GM19397 (cell line): ENCODE measurements at regions not wholly inside any gene's neighbourhood (a gene's known extent, or its start where the extent isn't known, plus 50 kb on each side); places are given as distances from the start of the nearest gene placed in this dataset.
"Not testable (repeated sequence)": the region's sequence is repeated elsewhere in the genome, so short reads cannot be mapped to it uniquely, and the experiment has no call there.

Experiments
- ATAC-seq: cut with Tn5 transposase; IDR thresholded peaks from one replicate; pipeline ENCODE4 v1.9.1; 2021; ENCODE audit warnings: mild to moderate bottlenecking, moderate library complexity; ENCODE audit not compliant: unreplicated experiment

- no peak for ATAC-seq
Measured at GRCh38 chr18:2191180-2191790, 380.0 kb downstream of the METTL4 start.

GRCh38 chr18:2192562-2192961, 378.7 kb downstream of the METTL4 start:
- no peak for ATAC-seq

DNA sequence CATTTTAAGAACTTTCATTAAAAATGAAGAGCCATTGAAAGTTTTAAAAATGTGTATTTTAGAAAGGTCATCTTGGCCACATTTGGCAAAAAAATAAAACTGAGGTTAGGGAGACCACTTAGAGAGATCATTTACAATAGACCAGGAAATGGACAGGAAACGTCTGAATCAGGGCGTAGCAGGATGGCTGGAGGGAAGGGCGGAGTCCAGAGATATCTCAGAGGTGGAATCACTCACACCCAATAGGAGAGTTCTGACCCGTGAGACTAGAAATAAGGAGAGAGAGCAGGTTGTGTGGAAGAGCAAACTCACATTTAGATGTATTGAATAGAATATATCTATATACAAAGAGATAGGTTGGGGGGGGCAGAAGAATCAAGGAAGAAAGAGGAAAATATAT, 373.4 kb downstream of the METTL4 start:
- no peak for ATAC-seq

DNA sequence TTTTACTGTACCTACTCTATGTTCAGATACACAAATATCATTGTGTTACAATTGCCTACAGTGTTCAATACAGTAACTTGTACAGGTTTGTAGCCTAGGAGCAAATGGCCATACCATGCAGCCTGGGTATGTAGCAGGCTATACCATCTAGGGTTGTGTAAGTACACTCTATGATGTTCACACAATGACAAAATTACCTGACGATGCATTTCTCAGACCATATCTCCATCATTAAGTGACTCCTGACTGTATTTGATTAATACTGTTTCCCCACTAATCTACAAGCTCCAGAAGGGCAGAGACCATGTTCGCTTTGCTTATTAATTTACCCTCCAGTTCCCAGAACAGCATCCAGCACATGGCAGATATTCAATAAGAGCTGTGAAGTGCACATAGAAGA, 372.2 kb downstream of the METTL4 start:
- no peak for ATAC-seq

DNA sequence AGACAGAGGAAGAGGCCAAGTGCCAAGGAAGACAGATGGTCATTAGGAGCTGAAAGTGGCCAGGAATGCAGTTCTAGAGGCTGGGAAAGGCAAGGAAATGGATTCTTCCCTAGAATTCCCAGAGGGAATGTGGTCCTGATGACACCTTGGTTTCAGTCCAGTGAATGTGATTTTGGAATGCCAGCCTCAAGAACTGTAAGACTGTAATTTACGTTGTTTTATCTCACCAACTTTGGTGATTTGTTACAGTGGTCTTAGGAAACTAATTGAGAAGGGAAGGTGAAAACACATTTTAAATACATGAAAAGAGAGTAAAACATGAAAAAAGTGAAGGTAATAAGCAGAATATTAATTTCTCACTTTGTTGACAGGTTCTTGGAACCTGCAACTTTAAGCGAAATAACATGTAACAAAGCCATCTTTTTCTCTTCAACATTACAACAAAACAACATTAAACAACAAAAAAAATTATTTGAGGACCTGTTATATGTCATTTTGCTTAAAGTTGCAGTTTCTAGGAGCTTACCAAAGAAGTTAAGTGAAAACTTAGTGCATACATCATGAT, 370.2 kb downstream of the METTL4 start:
- no peak for ATAC-seq

DNA sequence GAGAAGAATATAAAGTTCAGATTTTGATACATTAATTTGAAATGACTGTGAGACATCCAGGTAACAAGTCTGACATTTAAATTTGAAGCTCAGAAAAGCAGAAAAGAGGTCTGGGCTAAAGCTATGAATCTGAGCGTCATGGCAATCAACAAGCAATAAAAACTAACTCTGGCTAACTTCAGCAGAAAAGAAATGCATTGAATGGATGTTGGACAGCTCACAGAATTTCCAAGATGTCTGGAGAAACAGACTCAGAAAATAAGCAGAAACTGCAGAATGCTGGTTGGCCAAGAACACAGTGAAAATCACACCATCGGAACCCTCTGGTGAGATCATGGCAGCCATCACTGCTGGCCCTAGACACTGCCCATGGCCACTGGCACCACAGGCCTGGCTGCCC, 366.6 kb downstream of the METTL4 start:
- no peak for ATAC-seq

GRCh38 chr18:2207294-2207693, 364.0 kb downstream of the METTL4 start:
- no peak for ATAC-seq

- no peak for ATAC-seq
Measured at GRCh38 chr18:2212598-2213205, 358.6 kb downstream of the METTL4 start.

DNA sequence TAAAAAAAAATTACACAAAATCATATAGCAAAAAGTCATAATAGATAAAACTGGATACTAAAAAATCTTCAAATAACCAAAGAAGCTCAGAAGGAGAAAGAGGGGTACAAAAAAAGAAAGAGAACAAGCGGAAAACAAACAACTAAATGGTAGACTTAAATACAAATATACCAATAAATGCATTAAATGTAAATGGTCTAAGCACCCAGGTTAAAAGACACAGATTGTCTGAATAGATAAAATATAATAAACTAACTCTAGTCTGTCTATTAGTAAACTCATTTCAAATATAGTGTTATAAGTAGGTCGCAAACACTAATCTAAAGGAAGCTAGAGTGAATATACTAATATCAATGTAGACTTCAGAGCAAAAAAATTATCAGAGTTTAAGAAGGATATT, 357.4 kb downstream of the METTL4 start:
- no peak for ATAC-seq

DNA sequence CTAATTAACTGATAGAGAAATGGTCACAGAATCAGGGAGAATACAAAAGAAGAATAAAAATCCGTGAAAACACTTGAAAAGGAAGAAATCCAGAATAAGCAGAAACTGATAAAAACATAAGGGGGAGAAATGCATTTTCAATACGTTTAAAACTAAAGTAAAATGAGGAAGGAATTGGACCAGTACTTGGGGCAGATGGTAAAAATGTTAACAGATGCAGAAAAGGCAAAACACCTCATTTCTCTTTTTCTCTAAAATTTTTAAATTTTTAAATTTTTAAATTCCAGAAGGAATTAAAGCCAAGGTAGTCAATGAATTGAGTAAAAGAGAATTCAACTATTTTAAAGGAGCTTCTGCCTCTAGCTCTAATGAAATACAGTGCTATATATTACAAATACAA, 353.9 kb downstream of the METTL4 start:
- no peak for ATAC-seq

GRCh38 chr18:2218101-2218500, 353.2 kb downstream of the METTL4 start:
- no peak for ATAC-seq

DNA sequence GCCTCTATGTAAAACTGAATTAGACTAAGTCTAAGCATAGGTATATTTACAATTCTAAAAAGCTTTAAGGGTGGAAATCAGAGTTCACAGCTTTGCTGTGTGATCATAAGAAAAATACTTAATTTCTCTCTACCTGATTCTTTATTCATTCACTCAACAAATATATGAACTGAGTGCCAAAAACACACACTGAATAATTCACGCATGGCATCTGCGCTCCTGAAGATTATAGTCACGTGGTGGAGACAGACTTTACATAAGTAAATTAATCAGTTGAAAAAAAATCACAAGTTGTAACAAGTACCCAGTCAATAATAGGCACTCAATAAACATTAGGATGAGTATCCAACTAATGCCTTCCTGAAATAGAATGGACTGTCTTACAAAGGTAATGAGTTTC, 351.6 kb downstream of the METTL4 start:
- no peak for ATAC-seq

DNA sequence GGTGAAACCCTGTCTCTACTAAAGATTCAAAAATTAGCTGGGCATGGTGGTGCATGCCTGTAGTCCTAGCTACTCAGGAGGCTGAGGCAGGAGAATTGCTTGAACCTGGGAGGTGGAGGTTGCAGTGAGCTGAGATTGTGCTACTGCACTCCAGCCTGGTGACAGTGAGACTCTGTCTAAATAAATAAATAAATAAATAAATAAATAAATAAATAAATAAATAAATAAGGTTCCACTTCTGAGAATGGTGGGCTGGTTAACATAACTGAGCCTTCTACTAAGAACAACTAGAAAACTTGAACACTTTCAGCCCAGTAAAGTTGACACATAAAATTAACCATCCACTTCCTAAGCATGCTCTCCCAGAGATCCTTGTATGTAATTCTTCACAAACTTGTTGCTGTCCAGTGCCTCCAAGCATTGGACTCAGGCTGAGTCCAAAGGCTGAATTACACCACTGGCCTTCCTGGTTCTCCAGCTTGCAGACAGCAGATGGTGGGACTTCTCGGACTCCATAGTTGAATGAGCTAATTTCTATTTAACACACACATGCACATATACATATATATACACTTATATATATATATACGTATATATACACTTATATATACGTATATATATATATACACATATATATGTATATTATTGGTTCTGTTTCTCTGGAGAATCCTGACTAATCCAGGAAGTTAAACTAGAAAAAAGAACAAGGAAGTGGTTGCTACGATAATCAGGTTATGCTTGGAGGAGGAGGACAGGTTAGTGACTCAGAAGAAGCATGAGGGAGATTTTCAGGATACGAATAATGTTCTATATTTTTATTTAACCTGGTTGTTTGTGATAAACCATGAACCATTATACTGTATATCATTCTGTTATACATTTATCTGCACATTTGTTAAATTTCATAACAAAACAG, 348.8 kb downstream of the METTL4 start:
- no peak for ATAC-seq

- ATAC-seq, result no peak
Measured at GRCh38 chr18:2223449-2223848, 347.9 kb downstream of the METTL4 start.

DNA sequence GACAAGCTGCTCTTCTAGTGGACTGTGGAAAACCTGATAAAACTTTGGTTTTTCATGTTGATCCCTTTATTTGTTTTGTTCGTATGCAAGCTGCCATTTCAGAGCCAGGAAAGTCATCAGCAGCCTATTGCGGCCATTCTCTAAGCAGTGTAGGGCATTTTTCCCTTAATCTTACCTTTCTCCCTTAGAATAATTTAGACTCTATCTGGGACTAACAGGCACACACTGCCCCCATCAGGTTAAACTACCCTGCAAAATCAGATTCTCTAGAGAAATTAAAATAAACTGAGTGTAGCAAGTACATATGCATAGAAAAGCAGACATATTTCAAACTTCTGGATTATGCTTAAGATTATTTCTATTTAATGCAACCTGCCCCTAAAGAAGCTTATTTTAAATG, 347.5 kb downstream of the METTL4 start:
- no peak for ATAC-seq

DNA sequence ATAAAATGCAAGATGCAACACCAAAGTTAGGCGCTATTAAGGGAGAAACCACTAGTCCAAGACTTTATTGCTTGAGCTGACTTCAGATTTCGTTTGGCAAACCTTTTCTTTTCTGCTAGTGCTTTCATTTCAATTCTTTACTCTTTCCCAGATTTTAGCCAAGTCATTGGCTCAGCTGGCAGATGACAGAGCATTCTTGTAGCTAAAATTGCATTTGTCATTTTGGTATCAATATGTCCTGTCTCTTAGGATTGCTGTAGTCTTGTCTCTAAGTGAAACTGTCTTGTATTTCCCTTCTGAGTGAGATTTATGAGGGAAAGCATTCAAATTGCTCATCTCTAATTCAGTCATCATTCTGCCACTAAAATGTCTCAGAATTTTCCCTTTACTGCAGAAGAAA, 335.1 kb downstream of the METTL4 start:
- ATAC-seq, result no peak

DNA sequence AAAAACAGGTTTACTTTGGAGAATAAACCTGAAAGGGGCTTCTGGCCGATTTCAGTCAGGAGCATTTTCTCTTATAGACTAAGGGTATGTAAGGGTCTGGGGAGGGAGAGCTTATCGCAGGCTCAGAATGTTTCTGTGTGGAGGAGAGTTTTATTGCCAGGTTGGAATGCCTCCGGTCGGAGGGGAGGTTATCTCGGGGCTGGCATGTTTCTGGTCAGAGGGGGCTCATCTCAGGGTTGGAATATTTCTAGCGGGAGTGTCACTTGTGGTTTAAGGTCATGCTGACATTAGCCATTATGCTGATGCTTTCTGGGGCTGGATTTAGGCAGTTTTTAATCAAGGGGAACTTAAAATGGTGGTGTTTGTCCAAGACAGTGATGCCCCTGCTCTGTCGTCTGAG, 333.6 kb downstream of the METTL4 start:
- no peak for ATAC-seq

DNA sequence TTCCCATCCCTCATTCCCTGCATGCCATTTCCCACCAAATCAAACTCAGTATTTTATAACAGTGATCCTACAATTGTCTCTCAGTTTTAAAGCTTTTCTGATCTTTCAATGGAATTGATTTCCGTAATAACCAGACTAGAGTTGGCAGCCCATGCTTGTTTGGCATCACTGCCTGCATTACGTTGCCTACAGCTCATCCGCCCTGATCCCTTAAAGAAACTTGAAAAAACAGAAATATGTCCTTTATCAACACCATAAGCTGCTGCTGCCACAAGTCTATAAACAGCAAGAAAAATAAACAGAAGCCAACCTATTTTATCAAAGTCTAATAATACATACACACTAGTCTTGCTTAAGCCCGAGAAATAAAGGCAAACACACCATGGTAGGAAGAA, 331.0 kb downstream of the METTL4 start:
- no peak for ATAC-seq

DNA sequence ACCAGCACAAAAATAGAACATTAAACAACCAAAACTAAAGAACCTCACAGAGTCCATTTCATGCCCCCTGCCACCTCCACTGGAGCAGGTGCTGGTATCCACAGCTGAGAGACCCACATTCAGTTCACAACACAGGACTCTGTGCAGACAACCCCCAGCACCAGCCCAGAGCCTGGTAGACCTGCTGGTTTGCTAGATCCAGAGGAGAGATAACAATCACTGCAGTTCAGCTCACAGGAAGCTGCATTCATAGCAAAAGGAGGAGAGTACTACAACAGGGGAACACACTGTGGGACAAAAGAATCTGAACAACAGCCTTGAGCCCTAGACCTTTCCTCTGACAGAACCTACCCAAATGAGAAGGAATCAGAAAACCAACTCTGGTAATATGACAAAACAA, 326.7 kb downstream of the METTL4 start:
- ATAC-seq, result no peak

DNA sequence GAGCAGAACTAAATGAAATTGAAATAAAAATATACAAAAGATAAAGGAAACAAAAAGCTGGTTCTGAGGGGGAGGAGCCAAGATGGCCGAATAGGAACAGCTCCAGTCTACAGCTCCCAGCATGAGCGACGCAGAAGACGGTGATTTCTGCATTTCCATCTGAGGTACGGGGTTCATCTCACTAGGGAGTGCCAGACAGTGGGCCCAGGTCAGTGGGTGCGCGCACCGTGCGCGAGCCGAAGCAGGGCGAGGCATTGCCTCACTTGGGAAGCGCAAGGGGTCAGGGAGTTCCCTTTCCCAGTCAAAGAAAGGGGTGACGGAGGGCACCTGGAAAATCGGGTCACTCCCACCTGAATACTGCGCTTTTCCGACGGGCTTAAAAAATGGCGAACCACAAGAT, 324.2 kb downstream of the METTL4 start:
- ATAC-seq, result not testable (repeated sequence)

DNA sequence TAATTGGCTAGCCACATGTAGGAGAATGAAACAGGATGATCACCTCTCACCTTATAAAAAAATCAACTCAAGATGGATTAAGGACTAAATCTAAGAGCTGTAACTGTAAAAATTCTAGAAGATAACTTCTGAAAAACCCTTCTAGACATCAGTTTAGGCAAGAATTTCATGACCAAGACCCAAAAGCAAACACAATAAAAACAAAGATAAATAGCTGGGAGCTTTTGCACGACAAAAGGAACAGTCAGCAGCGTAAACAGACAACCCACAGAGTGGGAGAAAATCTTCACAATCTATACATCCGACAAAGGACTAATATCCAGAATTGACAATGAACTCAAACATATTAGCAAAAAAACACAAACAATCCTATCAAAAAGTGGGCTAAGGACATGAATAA, 316.3 kb downstream of the METTL4 start:
- no peak for ATAC-seq

DNA sequence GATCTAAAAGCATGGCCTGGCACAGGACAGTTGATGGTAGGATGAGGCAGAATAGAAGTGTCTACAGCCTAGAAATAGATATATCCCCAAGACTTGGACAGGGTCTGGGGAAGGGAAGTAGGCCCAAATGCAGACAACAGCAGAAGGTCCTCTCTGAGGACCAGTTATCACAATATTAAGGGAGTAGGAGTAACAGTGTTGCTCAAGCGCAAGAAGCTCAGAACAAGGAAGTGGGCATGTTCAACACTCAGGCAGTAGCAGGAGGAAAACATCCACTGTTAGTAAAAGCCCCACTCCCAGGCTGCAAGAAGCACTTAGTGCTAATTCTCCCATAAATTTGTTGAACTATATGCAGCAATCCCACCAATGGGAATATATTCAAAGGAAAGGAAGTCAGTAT, 314.7 kb downstream of the METTL4 start:
- no peak for ATAC-seq
